ENCODE measurements at regions not wholly inside any gene's neighbourhood (a gene's known extent, or its start where the extent isn't known, plus 50 kb on each side); places are given as distances from the start of the nearest gene placed in this dataset.
"Not testable (repeated sequence)": the region's sequence is repeated elsewhere in the genome, so short reads cannot be mapped to it uniquely, and the experiment has no call there.

DNA sequence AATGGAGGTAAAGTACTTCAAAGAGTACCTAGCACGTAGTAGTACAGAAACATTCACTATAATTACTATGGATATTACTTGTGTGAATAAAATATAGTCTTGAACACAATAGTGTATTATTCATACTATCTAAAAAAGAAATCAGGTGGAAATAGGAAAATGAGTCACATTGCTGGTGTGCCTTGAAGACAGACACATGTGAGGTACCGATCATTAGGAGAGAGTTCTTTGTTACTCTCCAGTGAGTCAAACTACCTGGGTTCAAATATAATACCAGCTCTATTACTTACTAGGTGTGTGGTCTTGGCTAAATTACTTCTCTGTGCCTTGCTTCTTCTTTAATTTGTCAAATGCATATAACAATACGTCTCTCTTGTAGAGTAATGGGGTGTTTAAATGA lies 50.8 kb upstream of the BEND6 start:
- no peak for DNase-seq

DNA sequence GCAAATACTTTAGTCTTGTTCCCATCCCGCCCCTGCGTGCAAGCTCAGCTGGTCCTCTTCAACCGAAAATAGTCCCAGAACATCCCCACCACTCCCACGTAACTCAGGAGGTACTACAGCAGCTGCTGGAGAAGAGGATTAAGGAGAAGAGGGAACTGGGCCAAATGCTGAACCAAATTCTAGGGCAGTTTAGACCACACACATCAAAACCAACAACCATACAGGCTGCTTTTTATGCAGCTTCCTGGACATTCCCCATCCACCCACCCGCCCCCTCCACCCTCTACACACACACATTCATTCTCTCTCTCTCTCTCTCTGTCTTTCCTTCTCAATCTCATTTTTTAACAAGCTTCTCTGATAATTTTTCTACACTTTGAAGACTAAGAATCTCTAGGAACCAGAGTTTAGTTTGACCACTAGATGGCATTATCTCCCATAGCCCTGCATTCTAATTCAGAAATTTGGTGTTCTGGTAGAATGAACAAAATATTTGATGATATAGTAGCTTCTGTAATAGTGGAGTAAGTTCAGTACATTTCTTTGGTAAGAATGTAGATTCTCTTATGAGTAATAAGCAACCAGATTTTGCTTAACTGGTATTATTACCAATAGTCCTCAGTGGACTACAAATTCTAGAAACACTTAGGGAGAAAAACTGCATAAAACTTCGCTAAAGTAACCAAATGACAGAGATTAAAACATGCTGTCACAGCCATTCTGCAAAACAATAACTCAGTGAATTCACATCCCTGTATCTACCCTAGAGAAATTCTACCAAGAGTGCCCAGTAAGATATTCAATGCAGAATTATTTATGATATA lies 52.1 kb upstream of the BEND6 start:
- peak in 1 of 2 donors; percentile 36 for DNase-seq

DNA sequence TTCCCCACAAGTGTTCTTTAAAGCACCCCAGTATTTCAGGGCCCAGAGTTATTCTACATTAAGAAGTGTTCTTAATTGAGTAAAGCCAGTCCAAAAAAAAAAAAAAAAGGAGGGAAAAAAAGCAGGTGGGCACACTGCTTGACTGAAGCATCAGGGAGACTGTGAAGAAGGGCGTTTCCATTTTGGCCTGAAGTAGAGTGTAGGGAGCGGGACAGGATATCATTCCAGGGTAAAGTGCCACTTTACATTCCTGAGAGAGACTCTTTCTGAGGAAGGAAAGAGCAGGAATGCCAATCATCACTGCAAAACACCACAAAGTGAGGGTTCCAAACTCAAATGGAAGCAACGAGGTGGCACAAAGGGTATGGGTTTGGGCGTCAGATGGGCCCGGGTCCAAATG lies 54.1 kb upstream of the BEND6 start:
- DNase-seq: no peak

DNA sequence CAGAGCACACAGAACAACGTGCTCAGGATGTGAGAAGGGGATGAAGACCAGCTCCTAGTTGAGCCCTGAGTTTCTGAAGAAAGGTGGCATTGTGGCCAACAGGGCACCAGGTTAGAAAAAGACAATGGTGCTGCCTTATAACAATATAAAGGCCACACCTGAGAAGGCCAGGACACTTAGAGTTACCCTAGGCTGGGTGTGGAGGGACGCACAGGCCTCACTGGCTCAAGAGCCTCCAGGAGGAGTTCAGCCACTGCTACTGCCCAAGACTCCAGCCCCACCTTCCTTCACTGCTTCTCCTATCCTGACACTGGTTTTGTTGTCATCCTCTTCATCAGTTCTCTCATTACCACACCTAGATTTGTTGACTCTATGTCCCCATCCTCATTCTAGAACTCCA lies 55.2 kb upstream of the BEND6 start:
- DNase-seq: no peak

DNA sequence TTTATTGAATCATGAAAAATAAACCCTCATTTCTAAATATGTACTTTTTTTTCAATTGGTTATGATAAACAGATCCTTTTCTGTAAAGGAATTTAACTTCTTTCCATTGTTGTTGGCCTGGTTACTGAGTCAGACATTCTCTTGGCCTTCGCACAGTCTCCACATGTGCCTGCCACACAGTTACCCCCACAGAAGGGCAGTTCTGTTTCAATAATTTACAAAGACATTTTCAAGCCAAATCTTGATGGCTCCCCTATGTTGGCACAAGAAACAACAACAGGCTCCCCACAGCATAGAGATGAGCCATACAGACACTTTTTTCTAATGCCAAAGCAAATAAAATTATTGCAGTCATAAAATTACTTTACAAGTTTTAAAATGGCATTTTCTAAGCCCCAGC lies 55.6 kb upstream of the BEND6 start:
- no peak for DNase-seq

DNA sequence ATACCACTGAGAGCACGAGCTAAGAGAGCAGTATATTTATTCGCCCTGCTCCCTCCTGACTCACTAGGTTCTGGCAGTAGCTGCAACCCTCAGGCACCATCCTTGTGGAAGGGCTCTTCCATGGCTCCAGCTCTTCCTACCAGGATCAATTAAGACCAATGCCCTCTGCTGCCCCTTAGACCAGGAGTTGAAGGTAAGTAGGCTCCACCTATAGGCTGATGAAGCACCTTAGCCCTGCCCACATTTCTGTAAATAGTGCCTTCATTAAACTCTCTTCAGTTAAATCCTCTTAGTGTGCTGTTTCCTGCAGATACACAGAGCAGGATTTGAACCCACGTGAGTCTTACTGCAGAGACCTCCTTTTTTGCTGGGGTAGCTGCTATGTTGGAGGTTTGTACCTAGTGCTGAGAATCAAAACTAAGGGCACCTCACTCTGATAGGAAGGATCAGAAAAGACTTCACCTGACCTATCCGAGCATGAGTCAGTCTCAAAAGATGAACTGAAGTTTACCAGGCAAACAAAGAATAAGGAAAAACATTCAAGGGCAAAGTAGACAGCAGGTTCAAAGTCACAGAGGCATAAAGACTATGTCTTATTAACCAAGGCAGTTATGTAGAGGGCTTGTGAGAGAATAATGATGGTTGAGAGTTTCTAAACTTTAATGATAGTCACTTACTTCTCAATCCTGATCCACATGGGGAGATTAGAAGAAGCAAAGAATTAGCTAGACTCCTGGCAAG lies 56.9 kb upstream of the BEND6 start:
- DNase-seq: no peak

DNA sequence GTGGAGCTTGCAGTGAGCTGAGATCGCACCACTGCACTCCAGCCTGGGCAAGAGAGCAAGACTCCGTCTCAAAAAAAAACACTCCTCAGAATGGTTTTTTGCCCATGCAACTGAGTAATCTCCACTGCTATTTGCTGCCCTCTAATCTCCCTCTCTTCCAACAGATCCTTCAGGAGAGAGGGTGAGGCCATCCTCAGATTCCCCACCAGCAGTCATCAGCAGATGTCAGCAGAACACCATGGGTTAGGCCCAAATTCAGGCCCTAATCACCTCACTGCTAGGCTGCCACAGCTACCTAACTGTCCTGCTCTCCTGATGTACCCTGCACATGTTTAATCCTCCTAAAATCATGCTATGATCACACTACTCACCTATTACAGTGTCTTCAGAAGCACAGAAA lies 63.2 kb upstream of the BEND6 start:
- no peak for DNase-seq

DNA sequence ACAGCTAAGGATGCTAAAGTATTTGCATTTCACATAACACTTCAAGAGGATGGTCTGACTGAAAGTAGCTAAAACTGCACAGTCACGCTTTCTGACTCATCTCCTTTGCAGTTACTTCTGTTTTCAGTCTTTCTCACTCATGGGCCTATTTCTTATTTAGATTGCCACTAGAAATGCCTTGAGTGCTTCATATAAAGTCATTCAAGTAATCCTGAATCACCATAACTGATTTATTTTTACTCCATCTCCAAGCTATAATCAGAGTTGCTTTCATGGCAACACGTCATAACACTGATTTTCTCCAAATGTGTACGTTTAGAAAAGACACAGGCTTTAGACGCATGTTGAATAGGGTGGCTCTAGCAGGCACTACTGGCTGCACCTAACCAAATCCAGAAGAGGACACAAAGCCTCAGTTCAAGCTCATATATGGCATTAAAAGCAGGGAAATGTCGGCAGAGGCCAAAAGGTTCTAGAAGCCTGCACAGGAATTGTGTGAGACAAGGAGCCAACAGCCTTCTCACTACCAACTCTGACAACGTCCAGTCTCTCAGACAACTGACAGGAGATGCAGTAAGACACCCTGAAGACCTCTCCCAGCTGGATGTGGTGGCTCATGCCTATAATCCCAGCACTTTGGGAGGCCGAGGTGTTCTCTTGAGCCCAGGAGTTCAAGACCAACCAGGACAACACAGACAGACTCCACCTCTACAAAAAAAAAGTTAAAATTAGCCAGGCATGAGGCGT lies 64.1 kb upstream of the BEND6 start:
- DNase-seq: peak in 1 of 2 donors; percentile 12

DNA sequence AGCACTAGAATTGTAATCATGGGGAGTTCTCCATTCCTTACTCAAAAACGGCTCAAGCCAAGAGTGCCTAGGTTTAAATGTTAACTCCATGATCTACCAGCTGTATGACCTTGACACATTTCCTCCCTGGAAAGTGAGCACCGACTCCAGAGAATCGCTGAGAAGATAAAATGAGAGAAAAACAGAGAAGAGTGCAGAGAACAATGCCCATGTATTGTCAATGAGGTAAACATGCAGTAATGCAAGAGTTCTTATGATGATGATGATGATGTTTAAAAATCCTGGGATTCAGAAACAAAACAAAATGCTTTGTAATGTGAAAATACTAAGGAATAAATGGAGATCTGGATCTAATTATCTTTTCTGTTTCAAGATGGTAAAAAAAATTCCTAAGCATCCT lies 64.8 kb upstream of the BEND6 start:
- DNase-seq: no peak

DNA sequence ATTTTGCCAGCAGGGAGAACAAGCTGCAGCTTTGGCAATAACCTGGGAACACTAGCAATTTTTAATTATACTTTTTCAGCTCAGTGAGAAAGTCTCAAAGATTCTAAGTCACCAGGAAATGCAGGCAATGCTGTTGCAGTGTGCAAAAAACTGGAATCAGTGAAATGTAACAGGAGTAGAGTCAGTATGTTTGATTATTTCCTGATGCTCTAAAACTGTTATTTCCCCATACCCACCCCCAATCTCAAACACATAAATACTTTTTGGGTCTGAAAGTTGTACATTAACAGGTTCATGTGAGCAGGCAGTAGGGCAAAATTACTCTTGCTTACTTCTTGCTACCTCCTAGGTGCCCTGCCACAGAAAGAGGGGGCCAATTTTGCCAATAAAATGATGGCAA lies 65.4 kb upstream of the BEND6 start:
- no peak for DNase-seq

DNA sequence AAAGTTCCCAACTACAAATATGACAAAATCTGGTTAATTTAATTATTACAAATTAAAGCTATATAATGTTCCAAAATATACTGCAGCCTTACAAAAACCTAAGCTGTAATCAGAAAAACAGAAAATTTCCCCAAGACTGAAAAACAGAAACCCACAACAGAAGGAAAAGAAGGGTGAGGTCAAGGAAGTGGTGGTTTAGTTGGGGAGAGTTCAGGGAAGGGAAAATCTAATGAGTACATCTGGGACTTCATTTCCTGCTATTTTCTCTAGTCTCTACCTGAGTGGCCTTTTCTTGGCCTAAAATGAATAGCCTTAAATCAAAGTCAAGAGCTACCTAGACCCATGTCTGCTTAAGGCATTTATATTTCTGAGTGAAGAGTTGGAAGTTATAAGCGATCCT lies 66.2 kb upstream of the BEND6 start:
- no peak for DNase-seq

DNA sequence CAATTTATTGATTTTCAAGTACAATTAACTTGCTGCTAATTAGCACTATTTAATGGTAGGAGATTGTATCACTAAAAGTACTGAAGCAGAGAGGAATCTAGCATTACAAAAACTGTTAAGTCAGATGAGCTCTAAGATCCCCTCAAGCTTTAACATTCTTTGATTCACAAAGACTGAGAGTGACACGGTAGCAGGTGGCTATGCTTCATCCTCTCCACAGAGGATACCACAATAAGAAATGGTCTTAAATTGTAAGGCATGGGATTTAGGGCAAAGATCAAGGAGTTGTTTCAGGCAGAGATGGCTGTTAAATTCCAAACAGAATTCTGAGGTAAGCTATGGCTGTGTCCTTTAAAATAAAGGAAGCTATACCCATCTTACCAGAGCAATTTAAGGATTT lies 67.8 kb upstream of the BEND6 start:
- no peak for DNase-seq

DNA sequence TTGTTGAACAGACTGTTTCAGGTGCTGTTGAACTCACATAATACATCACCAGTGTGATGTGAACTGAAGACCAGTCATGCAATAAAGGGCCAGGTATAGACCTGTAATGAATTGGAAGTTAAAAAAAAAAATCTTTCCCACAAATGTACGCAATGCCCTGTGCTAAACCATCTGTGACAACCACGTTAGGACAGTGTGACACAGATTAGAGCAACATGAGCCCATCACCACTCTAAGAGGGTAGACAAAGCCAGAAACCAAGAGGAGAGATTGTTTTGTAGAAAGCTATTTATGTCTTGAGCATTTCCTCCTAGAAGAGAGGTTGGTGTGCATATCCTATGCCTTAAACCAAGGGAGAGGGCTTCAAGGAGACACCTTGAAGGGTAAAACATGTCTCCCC lies 77.0 kb upstream of the BEND6 start:
- DNase-seq: no peak

DNA sequence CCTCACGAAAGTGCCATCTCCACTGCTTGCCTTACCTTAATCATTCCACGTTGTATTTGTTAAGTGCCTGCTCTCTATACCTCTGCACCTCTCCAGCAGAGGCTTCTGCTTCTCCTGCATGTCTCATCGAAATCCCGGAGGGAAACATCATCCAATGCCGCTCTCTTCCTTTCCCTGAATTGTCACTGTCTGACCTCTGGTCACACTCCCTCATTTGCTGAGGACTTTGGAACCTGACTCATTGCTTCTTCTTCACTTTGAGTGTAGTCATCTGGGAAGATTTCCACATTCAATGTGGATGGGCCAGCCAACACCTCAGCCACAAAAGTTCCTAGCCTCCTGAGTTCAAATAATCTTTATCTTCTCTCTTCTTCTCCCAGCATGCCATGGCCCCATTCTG lies 78.9 kb upstream of the BEND6 start:
- DNase-seq: no peak

DNA sequence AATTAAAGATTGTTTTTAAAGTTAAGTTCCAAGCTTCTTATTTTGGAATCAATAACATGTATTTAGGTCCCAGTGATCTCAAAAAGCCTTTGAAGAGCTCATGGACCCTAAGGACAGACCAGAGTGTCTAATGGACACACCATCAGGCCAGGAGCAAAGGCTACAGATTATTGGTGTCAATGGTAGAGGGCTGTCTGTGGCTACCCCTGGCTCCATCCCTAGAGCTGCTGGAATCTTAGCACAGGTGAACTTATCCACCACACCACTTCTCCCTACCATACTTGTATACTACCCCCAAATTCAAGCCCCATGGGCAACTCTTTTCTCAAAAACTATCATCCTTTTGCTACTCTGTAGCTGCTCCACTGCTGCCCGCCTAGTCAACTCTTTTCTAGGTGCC lies 79.4 kb upstream of the BEND6 start:
- no peak for DNase-seq

DNA sequence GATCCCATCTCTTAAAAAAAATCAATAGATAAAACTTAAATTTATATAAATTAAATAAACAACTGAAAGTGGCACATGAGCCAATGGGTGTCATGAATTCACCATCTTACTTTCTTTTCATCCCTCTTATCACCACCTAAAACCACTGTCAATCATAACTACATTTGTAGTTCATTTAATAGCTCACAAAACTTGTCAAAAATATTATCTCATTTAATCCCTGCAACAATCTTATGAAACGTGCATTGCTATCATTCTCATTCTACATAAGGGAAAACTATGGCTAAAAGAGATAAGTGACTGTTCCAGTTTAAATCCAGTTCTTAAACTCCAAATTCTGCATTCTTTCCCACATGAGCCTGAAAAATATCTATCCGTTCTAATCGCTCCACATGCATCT lies 80.6 kb upstream of the BEND6 start:
- DNase-seq: no peak

DNA sequence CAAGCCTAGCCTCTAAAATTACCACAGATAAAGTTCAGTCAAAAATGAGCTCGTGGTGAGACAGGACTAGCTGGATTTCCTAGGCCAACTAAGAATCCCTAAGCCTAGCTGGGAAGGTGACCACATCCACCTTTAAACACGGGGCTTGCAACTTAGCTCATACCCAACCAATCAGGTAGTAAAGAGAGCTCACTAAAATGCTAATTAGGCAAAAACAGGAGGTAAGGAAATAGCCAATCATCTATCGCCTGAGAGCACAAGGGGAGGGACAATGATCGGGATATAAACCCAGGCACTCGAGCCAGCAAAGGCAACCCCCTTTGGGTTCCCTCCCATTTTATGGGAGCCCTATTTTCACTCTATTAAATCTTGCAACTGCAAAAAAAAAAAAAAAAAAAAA lies 84.9 kb upstream of the BEND6 start:
- DNase-seq: not testable (repeated sequence)

DNA sequence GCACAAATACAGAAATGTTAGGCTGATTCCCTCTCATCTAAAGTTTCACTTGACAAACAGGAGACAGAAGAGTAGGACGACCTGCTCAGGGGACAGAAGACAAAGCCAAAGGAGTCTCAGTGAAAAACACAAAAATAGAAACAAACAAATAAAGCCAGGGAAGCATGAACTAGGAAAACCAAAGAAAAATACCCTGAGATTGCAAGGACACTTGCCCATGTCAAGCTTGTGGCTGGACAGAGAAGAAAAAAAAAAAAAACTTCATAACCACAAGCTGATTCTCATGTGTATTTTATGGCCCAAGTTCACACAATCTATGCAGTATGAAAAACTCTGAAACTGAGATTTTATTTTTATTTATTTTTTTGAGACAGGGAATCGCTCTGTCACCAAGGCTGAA lies 85.6 kb upstream of the BEND6 start:
- no peak for DNase-seq

DNA sequence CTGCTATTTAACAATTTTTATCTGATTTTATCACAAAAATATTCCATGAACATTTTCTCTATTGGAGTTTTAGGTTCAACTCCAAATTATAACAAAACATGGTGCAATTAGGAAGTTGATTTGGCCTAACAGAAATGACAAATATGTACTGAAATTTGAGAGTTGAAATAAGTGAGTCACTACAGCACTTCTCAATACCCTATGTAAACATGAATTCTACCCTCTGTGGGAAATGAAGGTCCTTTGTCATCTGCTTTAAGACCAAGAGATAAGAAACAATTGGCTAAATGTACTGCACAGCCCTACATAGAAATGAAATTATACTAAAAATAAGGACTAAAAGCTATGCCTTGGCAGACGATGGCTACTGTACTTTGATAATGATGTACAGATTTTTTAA lies 86.2 kb upstream of the BEND6 start:
- no peak for DNase-seq

DNA sequence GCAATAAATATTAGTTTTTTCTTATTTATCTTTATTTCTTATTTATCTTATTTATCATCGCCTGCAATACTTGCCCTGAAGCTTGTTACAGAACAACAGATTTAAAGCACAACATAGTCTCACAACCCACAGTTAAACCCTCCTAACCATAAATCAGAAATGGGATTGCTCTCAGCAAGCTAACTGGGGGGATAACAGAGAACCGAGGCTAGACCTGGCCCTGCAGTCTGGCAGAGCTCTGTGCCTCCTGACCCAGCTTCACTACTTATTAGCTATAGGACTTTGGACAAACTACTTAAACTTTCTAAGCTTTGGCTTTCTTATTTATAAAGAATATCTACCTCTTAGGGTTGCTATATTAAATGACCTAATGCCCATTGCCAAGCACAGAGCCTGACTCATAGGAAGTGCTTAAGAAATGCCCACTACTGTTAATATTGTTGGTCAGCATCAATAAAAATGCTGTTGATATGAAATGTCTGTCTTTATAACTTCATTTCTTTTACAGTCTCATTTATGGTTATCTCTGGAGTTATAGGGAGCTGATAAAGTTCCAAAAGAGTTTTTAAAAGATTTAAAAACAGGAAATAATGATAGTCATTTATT lies 87.9 kb upstream of the BEND6 start:
- no peak for DNase-seq

DNA sequence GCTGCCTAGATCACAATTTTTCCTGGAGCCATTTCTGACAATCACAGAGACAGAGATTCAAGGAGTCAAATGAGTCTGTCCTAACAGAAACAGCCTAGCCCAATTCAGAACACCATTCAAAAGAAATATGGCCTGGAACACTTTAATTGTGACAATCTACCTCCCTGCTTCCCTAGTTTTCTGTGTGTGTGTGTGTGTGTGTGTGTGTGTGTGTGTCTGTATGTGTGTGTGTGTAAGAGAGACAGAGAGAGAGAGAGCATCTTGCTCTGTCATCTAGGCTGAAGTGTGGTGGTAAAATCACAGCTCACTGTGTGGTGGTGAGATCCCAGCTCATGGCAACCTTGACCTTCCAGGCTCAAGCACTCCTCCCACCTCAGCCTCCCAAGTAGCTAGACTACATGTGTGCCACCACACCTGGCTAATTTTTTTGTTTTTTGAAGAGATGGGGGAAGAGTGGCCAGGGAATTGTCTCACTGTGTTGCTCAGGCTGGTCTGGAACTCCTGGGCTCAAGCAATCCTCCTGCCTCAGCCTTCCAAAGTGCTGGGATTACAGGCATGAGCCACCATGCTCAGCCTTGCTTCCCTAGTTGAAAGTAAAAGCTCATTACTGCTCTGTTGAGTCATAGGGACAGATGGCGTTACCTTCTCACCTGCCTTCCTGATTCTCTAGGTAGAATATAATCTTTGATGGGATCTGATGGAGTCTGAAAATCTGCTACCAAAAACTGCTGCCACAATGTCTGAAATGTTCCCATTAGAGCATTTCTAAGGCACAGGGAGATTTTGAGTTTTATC lies 89.6 kb upstream of the BEND6 start:
- no peak for DNase-seq

DNA sequence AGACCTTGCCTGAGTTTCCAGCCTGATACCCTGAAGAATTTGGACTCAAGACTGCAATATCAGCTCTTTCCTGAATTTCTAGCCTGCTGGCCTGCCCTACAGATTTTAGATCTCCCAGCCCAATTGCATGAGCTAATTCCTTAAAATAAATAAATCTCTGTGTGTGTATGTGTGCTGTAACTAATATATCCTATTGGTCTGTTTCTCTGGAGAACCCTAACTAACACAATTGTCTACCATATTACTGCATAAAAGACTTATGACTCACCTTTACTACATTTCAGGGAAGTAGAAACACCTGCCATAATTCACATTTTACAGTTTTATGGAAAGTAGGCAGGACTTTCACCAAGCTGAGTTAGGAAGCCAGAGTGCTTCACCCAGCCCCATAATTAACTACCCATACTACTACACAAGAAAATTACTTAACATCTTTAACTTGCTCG lies 90.7 kb upstream of the BEND6 start:
- DNase-seq: no peak

DNA sequence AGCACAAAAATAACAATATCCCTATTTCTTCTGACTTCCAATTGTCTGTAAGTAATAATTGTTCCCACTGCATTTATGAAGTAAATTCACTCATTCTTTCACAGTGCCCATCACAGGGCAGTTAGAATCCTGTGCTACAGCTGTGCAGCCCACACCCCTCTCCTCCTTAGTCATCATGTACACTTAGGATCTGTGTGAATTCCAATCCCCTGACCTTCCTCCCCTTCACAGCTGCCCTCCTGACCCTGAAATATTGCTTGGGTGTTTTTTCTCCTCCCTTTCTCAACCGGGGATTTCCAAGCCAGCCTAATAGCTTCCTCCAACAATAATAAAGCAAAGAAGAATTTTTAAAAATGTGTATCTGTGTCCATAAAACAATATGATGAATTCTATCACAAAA lies 91.5 kb upstream of the BEND6 start:
- DNase-seq: no peak
